ENCODE measurements at regions not wholly inside any gene's neighbourhood (a gene's known extent, or its start where the extent isn't known, plus 50 kb on each side); places are given as distances from the start of the nearest gene placed in this dataset.
"Not testable (repeated sequence)": the region's sequence is repeated elsewhere in the genome, so short reads cannot be mapped to it uniquely, and the experiment has no call there.

DNA sequence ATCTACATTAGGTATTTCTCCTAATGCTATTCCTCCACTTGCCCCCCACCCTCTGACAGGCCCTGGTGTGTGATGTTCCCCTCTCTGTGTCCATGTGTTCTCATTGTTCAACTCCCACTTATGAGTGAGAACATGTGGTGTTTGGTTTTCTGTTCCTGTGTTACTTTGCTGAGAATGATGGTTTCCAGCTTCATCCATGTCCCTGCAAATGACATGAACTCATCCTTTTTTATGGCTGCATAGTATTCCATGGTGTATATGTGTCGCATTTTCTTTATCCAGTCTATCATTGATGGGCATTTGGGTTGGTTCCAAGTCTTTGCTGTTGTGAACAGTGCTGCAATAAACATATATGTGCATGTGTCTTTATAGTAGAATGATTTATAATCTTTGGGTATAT, 50.6 kb upstream of the GRHL3 start:
- DNase-seq (ENCODE audit: low spot score), result not testable (repeated sequence)

DNA sequence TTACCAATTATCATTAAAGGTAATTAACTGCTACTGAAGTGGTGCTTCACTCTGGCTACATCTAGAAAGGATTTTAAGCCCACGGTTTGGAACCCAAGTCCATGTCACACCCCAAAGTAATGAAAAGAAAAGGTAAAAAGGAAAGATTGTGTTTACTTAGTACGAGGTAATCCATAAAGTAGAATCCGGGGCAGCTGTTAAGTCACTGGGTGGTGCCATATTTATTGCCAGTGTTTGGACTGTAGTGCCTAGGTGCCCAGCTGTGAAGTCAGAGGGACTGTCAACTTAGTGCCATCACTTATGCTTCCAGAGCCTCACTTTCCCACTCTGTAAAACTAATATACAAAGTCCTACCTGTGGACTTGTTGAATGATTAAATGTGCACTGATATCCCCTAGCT, 52.2 kb upstream of the GRHL3 start:
- DNase-seq (ENCODE audit: low spot score), result no peak

DNA sequence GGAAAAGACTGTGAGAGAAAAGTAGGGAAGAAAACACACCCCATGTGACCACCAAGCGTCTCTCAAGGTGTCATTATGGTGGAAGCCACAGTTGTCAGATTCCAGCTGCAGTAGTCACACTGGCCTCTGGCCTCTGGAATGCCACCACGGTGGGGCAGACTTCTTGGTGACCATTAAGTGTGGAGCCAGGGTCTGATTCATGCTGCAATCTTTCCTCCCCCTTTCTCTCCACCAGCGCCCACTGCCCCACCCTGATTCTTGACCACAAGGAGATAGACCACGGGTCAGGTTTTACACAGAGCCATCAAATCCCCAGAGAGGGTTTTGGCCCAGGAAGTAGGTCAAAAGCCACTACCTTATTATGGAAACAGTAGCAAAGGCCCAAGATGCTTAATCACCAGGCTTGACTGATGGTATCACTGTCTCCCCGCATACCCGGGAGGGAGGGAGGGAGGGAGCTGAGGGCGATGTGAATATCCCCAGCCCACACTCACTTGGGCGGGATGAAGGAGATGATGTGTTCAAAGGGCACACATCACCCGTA, 52.7 kb upstream of the GRHL3 start:
- DNase-seq (ENCODE audit: low spot score), result peak; percentile 91

DNA sequence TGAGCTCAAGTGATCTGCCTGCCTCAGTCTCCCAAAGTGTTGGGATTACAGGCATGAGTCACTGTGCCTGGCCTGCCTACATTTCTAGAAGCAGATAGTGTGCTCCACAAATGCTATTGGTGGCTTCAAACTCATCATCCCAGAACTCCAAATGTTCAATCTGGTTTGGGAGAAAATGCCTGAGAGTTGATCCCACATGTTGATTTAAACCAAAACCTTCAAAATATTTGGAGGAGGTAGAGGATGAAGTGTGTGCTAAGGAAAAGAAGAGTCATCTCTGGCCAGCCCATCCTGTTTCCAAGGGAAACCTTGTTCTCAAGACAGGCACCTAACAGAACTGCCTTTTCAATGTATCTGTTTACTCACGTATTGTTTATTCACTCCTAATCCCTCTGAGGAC, 55.4 kb upstream of the GRHL3 start:
- DNase-seq (ENCODE audit: low spot score), result no peak

DNA sequence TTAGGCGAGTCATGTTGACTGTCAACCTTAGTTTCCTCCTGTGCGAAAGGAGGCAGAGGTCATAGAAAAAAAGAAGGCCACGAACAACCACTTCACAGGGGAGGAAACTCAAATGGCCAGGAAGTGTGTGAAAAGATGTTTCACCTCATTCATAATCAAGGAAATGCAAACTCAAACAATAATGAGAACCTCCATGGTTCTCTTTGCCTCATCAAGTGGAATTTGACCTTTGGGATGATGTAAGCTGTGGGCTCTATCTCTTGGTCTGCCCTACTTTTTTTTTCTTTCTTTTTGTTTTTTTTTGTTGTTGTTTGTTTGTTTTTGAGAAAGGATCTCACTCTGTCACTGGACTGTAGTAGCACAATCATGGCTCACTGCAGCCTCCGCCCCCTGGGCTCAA, 55.9 kb upstream of the GRHL3 start:
- no peak for DNase-seq (ENCODE audit: low spot score)

DNA sequence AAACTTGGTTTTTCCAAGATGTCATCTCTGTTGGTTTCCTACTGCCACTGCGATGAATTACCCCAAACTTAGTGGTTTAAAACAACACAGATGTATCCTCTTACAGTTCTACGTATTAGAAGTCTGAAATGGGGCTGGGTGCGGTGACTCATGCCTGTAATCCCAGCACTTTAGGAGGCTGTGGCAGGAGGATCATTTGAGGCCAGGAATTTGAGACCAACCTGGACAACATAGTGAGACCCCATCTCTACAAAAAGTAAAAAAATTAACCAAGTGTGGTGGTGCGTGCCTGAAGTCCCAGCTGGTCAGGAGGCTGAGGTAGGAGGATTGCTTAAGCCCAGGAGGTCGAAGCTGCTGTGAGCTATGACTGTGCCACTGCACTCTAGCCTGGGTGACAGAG, 57.2 kb upstream of the GRHL3 start:
- no peak for DNase-seq (ENCODE audit: low spot score)

DNA sequence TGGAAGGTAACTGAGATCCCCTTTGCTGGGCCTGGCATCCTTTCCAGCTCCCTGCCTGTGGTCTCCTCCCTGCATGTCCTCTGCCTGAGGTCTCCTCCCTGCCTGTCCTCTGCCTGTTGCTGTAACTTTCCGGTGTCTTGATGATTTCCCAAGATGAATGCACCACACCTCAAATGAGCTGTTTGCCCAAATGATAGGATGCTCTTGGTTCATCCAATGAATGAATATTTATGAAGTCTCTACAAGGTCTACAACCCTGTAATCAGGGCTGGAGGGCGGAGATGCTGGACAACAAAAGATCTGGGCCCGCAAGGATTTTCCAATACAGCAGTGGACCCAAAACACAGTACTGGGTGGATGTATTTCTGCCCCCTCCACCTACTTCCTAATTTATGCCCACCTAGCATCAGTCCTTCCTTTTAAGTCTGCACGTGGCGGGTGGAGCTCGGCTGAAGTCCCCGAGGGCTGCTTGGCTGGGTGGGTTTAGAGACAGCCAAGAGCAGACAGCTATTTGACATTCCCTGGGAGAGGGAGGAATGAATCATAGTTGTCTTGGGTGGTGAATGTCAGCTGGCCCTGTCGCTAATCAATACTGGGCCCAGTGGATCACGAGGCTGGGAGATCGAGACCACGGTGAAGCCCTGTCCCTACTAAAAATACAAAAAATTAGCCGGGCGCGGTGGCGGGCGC, 60.3 kb upstream of the GRHL3 start:
- DNase-seq (ENCODE audit: low spot score), result no peak

DNA sequence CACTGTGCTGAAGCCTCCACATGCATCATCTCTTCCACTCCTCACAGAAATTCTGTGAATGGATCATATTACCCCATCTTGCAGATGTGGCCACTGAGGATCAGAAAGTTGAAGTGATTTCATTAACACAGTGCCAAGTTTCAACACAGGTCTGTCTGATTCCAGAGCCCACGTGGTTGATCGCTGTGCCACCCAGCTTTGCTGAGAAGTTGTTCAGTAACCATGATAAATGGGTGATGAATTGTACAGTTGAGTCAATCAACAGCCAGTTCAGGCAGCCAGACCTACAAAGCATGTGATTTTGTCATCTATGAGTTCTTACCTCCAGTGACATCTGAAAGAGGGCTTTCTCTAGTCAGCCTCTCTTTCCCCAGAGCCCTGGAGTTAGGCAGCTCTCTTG, 61.8 kb upstream of the GRHL3 start:
- no peak for DNase-seq (ENCODE audit: low spot score)

DNA sequence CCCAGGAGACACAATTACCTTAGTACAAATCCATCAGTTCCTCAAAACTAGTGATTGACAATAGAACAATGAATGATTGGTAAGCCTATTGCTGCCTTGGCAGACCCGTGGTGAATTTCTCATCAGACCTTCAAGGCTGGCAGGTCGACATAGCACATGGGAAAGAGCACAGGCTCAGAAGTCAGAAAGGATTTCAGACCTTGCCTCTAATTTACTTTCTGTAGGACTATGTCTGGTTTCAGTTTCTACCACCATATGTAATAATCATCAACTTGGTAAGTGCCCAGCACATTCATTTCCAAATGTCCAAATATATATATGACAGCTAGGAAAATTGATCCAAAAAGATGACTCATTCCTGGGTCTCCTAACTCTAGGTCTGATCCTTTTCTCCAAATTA, 62.5 kb upstream of the GRHL3 start:
- DNase-seq (ENCODE audit: low spot score), result no peak

DNA sequence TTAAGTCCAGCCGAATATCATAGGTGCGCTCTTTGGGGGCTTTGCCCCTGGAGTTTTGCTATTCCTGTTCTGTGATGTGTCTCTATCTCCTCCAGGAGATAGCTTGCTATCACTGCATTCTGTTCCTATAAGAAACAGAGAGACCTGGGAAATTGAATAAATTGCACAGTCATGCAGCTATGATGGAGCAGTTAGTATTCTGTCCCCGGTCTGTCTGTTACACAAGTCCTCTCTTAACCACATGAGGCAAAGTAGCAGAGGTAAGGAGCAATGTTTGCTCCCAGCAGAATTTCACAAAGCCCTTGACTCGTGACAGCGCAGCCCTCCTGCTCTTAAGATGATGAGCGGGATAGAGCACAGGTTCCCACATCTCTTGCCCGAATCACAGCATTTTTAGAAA, 63.9 kb upstream of the GRHL3 start:
- no peak for DNase-seq (ENCODE audit: low spot score)

DNA sequence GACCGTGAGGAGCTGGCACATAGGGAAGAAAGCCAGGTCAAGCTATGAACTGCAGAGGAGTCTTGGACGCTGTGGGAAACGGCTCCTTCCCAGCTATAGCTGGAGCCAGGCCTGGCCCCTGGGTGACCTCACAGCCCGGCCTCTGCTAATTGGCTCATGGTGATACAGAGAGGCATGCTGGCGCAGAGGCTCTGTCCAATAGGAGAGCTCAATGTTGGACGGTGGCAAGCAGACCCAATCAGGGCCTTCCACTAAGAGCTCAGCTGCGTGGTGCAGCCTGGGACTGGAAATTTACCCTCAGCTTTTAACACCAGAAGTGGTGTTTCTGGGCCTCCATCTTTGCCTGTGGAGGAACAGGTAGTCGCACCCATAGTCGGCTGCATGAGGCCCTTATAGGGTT, 64.4 kb upstream of the GRHL3 start:
- DNase-seq (ENCODE audit: low spot score), result no peak

DNA sequence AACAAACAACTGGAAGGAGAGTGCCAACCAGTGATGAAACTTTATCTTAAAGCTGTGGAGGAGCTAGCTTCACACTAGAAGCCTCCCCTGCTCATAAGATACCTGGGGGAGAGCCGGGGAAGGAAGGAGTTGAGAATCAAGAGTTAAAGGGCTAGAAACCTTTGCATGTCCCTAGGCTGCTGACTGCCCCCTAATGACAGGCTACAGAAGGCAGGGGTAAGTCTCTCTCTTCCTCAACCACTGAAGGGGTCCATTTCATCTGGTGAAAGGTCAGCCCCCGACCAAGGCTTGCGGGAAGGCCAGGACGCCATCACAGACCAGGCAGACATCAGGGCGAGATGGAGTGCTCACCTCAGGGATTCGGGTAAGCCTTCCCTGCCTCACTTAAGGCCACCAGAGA, 65.6 kb upstream of the GRHL3 start:
- DNase-seq (ENCODE audit: low spot score), result no peak

DNA sequence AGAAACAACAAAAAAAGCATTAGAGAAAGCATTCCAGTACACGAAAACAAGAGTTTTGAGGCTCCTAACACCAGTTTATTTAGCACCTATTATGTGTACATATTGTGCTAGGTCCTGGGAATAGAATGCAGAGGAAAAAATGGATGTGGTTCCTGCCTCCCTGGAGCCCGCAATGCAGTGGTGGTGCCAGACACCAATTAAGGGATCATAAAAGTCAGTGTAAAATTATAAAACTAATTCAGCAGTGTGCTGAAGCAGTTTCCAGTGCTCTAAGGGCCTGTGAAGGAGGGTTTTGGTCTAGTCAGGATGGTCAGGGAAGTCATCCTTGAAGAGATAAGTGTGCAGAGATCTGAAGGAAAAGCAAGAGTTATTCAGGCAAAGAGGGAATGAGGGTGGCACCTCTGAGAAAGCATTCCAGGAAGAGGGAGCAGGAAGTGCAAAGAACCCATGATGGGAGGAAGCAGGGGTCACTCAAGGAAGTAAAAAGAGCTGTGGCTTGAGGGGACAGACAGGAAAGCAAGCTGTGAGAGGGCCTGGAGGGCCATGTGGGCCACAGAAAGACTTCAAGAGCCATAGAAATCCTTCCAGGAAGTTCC, 65.2 kb upstream of the IFNLR1 start:
- no peak for DNase-seq (ENCODE audit: low spot score)

DNA sequence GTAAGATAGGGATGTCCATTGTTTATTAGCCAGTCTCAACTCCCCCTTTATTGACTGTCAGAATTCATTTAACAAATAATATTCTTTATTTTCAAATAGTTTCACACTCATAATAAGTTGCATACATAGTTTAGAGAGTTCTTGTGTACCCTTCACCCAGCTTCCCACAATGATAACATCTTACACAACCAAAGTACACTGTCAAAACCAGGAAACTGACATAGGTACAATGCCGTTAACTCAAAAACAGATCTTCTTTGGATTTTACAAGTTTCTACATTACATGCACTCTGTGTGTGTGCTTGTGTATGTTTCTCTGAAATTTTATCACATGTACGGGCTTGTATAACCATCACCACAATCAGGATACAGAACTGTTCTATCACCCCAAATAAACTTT, 64.4 kb upstream of the IFNLR1 start:
- no peak for DNase-seq (ENCODE audit: low spot score)

DNA sequence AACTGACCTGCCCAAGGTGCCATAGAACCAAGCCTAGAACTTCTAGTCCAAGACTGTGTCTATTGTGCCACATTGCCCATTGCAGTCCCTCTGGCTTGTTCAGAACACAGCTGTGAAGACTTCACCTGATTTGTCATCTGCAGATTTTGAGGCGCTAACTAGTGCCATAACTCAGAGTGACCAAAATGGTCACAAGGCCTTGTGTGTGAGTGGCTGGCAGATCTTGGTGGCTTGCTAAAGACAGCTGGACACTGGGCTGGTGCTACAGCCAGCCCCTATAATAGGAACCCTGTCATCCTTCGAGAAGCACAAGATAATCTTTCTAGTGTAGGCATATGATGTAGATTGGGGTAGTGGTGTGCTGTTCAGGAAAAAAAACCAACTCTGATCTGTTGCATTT, 63.7 kb upstream of the IFNLR1 start:
- no peak for DNase-seq (ENCODE audit: low spot score)

DNA sequence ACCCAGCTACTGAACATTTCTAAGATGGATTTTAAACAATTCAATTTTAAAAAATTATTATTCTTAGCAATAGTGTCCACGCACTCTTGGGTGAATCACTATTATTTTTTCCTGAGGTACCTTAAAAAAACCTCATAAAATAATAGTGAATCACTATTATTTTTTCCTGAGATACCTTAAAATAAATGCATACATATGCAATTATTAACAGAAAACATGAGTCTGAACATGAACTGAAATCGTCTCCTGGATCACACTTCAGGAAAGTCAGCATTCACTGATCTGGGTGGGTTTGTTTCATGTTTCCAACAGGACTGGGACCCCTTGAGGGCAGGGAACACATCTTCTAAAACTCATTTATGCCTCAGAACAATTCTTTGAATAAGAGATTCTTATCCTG, 63.1 kb upstream of the IFNLR1 start:
- DNase-seq (ENCODE audit: low spot score), result no peak

DNA sequence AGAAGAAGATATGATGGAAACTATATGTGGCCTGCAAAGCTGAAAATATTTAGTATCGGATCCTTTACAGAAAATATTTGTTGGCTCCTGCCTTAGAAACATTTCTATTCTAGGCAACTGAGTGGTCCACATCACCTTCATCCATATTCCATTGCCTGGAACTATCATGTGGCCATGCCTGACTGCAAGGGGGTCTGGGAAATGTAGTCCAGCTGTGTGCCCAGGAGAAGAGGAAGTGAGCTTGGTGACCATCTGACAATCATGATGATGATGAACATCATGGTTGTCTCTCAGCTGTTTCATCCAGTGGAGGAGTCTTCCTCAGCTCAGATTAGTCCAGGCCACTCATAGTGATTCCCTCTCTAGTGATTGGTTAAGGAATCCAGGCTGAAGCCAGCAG, 61.8 kb upstream of the IFNLR1 start:
- no peak for DNase-seq (ENCODE audit: low spot score)

DNA sequence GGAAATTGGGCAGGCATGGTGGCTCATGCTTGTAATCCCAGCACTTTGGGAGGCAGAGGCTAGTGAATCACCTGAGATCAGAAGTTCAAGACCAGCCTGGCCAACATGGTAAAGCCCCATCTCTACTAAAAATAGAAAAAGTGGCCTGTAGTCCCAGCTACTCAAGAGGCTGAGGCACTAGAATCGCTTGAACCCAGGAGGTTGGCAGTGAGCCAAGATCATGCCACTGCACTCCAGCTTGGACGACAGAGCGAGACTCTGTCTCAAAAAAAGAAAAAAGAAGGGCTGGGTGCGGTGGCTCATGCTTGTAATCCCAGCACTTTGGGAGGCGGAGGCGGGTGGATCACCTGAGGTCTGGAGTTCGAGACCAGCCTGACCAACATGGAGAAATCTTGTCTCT, 60.2 kb upstream of the IFNLR1 start:
- not testable (repeated sequence) for DNase-seq (ENCODE audit: low spot score)

DNA sequence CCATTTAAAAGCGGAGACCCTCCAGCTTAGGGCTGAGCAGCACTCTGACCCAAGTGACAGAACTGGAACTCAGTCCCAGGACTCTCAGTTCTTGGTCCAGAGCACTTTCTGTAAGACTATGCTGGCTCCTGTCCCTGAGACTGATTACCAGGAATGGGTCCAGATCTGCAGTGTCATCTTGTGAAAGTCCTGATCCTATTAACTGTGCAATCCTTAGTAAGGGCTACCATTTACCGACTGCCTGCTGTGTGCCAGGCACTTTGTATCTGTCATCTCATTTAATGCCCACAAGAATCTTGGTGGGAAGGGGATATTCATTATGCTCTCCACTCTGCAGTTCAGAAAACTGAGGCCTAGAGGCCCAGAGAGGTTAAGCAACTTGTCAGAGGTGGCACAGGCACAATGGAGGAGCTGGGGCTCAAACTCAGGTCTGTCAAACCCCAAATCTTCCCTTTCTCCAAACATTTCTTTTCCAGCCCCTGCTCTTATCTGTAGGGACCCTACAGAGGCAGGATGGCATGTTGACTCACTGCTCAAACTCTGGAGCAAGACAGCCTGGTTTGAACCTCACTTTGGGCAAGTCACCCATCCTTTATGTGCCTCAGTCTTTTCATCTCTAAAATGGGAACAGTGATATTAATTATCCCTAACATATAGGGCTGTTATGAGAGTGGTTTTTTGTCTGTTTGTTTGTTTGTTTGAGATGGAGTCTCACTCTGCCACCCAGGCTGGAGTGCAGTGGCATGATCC, 57.6 kb upstream of the IFNLR1 start:
- DNase-seq (ENCODE audit: low spot score), result no peak

DNA sequence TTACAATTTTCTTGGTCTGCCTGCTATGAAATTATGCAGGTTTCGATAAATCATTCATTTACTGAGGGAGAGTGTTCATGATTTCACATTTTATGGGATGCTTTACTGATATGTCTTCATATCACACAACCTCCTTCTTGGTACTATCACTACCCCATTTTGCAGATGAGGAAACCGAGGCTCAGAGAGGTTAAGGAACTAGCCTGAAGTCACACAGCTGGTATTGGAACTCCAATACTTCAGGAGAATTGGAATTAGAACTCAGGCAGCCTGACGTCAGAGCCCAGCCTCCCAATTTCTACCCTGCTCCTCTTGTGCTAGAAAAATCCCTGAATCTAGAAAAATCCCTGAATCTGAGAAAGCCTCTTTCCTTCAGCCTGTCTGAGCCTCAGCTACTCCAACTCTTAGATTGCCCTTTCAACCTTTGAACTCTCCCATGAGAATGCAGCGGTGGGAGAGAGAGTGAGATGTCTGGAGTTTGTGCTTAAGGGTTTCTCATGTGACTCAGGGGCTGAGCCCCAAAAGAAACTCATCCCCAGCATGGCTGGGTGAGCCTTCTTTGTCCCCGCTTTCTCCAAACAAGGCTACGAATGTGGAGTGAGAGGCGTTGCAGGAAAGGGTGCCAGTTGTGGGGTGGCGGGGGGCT, 50.8 kb upstream of the IFNLR1 start:
- DNase-seq (ENCODE audit: low spot score), result no peak

DNA sequence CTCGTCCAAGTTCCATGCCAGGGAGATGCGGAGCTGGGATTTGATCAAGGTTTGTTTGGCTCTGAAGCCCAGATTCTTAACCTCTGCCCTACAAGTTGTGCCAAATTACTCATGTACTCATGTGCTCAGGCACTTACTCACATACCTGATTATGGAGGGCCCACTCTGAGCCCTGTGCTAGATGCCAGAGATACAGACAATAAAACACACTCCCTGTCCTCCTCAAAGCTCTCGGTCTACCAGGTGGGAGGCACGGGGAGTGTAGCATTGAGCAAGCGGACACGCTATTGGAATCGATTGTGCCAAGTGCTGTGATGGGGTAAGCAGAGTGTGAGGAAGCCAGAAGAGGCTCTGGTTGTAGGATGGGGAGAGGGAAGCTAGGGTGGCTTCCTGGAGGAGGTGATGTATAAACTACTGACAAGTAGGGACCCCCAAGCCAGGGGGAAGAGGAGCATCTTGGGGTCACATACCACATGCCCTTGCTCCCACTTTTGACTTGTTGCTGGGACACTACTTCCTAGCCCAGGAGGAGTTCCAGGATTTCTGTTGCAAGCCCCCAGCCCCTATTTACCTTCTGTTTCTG, 49.8 kb upstream of the IFNLR1 start:
- peak; percentile 68 for DNase-seq (ENCODE audit: low spot score)

Data from AG20443 (cell line).